ENCODE measurements at regions not wholly inside any gene's neighbourhood (a gene's known extent, or its start where the extent isn't known, plus 50 kb on each side); places are given as distances from the start of the nearest gene placed in this dataset.

- no peak overlapping the region for H3K4me2 ChIP-seq (ENCODE audit: insufficient read depth, low read length)
- FAIRE-seq: no peak
Observed at GRCh38 chr12:107602446-107602845, 83.2 kb upstream of the PWP1 start.

More at GRCh38 chr12:107602446-107602845, 83.2 kb upstream of the PWP1 start:
- Histone ChIP-seq H3K9ac (ENCODE audit: insufficient read depth in 1 of 2, low read depth in 2 of 2, low read length in 2 of 2) (no peak overlapping the region), H3K9me1 (ENCODE audit: control insufficient read depth, insufficient read depth, low read length) (no peaks in the 10 kb centered on the region), H3K9me3 (replicated peaks; ENCODE audit: control insufficient read depth, insufficient read depth, low read depth, low read length) (no peaks in the 10 kb centered on the region), H3K4me3 (no peak overlapping the region), H3K36me3 (ENCODE audit: control insufficient read depth, insufficient read depth, low read length) (no peaks in the 10 kb centered on the region), H3K4me1 (replicated peaks in 1 of 2; ENCODE audit: control insufficient read depth in 2 of 2, insufficient read depth in 2 of 2, low read length in 2 of 2) (no peaks in the 10 kb centered on the region; a peak in 1 of 5 replicates), H3K27ac (ENCODE audit: extremely low read depth, low read depth, low read length) (no peak overlapping the region), H3K79me2 (ENCODE audit: control insufficient read depth, insufficient read depth, low read length) (no peaks in the 10 kb centered on the region), H4K20me1 (replicated peaks; ENCODE audit: control insufficient read depth, insufficient read depth, low read length) (no peaks in the 10 kb centered on the region), H2AFZ (ENCODE audit: low read depth, low read length) (no peak overlapping the region), H3K27me3 (ENCODE audit: control insufficient read depth in 2 of 2, insufficient read depth in 2 of 2, low read length in 2 of 2) (peaks cover 0 to 12% of the 10 kb centered on the region in 2 experiments; a peak in 2 of 5 replicates)
- no TSS peak for BruUV-seq (replicated peaks)
- intact Hi-C loops (cut with micrococcal nuclease) (loop anchor here (10.0 kb wide), 1 partner anchor 198 kb away; no protein-coding TSS in a partner anchor), in situ Hi-C loops (cut with MboI) (loop anchor here (25.0 kb wide), 1 partner anchor 665 kb away; no protein-coding TSS in a partner anchor)
- under 1% methylated on average over 9 of the region's 9 CpGs for WGBS (ENCODE audit: insufficient coverage, low coverage, missing lambda C conversion rate)
- no peak for TF ChIP-seq TEAD4 (IDR thresholded peaks at IDR 0.05; ENCODE audit: low read length)
- no peak for TF ChIP-seq TEAD4 (CRISPR knock-in tag; IDR thresholded peaks at IDR 0.05; ENCODE audit: borderline replicate concordance)
- no peak for TF ChIP-seq CHAMP1 (IDR thresholded peaks at IDR 0.05)
- no peak for TF ChIP-seq TAF1 (IDR thresholded peaks at IDR 0.05; ENCODE audit: control insufficient read depth, extremely low read depth, insufficient read depth, low read length, severe bottlenecking)
- TF ChIP-seq SIN3B (IDR thresholded peaks at IDR 0.05; ENCODE audit: low read depth): no peak
- no peak for TF ChIP-seq ZNF175 (CRISPR knock-in tag; IDR thresholded peaks at IDR 0.05; ENCODE audit: low read depth)
- no peak for TF ChIP-seq TEAD2 (tag; IDR thresholded peaks at IDR 0.05)
- no peak for TF ChIP-seq SNIP1 (IDR thresholded peaks at IDR 0.05; ENCODE audit: low read depth)
- TF ChIP-seq ZBTB33 (CRISPR knock-in tag; IDR thresholded peaks at IDR 0.05): no peak
- TF ChIP-seq TAL1 (IDR thresholded peaks at IDR 0.05): no peak
- TF ChIP-seq TARDBP (IDR thresholded peaks at IDR 0.05): no peak
- no peak for TF ChIP-seq HDAC8 (tag; IDR thresholded peaks at IDR 0.05)
- no peak for TF ChIP-seq ATF2 (CRISPR knock-in tag; IDR thresholded peaks at IDR 0.05)
- ATAC-seq: no peak
- DNase-seq (ENCODE audit: extremely low read depth in 1 of 4, low spot score in 3 of 4): no peak
- POLR2A ChIA-PET: no interaction called here
- CTCF ChIA-PET (ENCODE audit: low intra/inter-chr PET ratio): no interaction called here
